ACC112 (cell line): ENCODE measurements at regions not wholly inside any gene's neighbourhood (a gene's known extent, or its start where the extent isn't known, plus 50 kb on each side); places are given as distances from the start of the nearest gene placed in this dataset.

Experiments
- H2AFZ ChIP-seq: fragments of 200-600 bp; sonication (generic); one replicate; pipeline ENCODE4 v1.6.0; 2017; ENCODE audit warnings: antibody characterized with exemption, low read length; ENCODE audit not compliant: unreplicated experiment
- H3K27ac ChIP-seq: fragments of 200-600 bp; sonication (generic); 2 replicates; pipeline ENCODE4 v1.5.1; 2014; ENCODE audit warnings: low read depth, mild to moderate bottlenecking, antibody characterized with exemption, low read length, moderate library complexity
- H3K27me3 ChIP-seq: fragments of 200-600 bp; sonication (generic); 2 replicates; pipeline ENCODE4 v1.6.1; 2014; ENCODE audit warnings: mild to moderate bottlenecking, antibody characterized with exemption, low read length, moderate library complexity, mixed read lengths; ENCODE audit not compliant: insufficient read depth
- H3K36me3 ChIP-seq: fragments of 200-600 bp; sonication (generic); 2 replicates; pipeline ENCODE4 v1.6.1; 2016; ENCODE audit warnings: mild to moderate bottlenecking, antibody characterized with exemption, low read length, moderate library complexity, mixed read lengths; ENCODE audit not compliant: insufficient read depth
- H3K4me1 ChIP-seq: fragments of 200-600 bp; sonication (generic); one replicate; pipeline ENCODE4 v1.6.1; 2016; ENCODE audit warnings: low read length, mixed read lengths; ENCODE audit not compliant: insufficient read depth, unreplicated experiment, control insufficient read depth
- H3K4me3 ChIP-seq: fragments of 200-600 bp; sonication (generic); 2 replicates; pipeline ENCODE4 v1.5.1; 2014; ENCODE audit warnings: mild to moderate bottlenecking, low read depth, low read length
- H3K79me2 ChIP-seq: fragments of 200-600 bp; sonication (generic); one replicate; pipeline ENCODE4 v1.6.0; 2016; ENCODE audit warnings: low read length; ENCODE audit not compliant: control insufficient read depth, unreplicated experiment, insufficient read depth

GRCh38 chr10:1972406-1972805 is 235.1 kb upstream of the ADARB2 start:
- Histone ChIP-seq H3K36me3 (no peaks in the 10 kb centered on the region), H3K27me3 (no peaks in the 10 kb centered on the region), H3K4me1 (no peaks in the 10 kb centered on the region), H3K4me3 (no peak overlapping the region), H3K27ac (no peak overlapping the region), H2AFZ (no peak overlapping the region), H3K79me2 (no peaks in the 10 kb centered on the region)

GRCh38 chr10:1968257-1969033 is 231.1 kb upstream of the ADARB2 start:
- no peaks in the 10 kb centered on the region for H3K4me1 ChIP-seq
- H3K79me2 ChIP-seq, result no peaks in the 10 kb centered on the region
- H2AFZ ChIP-seq, result no peak overlapping the region
- H3K27ac ChIP-seq, result no peak overlapping the region
- no peaks in the 10 kb centered on the region for H3K27me3 ChIP-seq
- H3K4me3 ChIP-seq, result no peak overlapping the region
- H3K36me3 ChIP-seq, result no peaks in the 10 kb centered on the region

- no peak overlapping the region for H3K27ac ChIP-seq
- H3K36me3 ChIP-seq, result no peaks in the 10 kb centered on the region
- H3K79me2 ChIP-seq, result no peaks in the 10 kb centered on the region
- no peaks in the 10 kb centered on the region for H3K4me1 ChIP-seq
- H3K4me3 ChIP-seq, result no peak overlapping the region
- H3K27me3 ChIP-seq, result no peaks in the 10 kb centered on the region
- H2AFZ ChIP-seq, result no peak overlapping the region
Observed at GRCh38 chr10:1966712-1967376, 229.5 kb upstream of the ADARB2 start.

GRCh38 chr10:1964476-1964875 is 227.2 kb upstream of the ADARB2 start:
- H3K4me3 ChIP-seq, result no peak overlapping the region
- H3K27ac ChIP-seq, result no peak overlapping the region
- H3K79me2 ChIP-seq, result no peaks in the 10 kb centered on the region
- H2AFZ ChIP-seq, result no peak overlapping the region
- no peaks in the 10 kb centered on the region for H3K27me3 ChIP-seq
- H3K4me1 ChIP-seq, result no peaks in the 10 kb centered on the region
- no peaks in the 10 kb centered on the region for H3K36me3 ChIP-seq

GRCh38 chr10:1963341-1963740 is 226.0 kb upstream of the ADARB2 start:
- Histone ChIP-seq H2AFZ (no peak overlapping the region), H3K27ac (no peak overlapping the region), H3K27me3 (no peaks in the 10 kb centered on the region), H3K36me3 (no peaks in the 10 kb centered on the region), H3K79me2 (no peaks in the 10 kb centered on the region), H3K4me3 (no peak overlapping the region), H3K4me1 (no peaks in the 10 kb centered on the region)

- H2AFZ ChIP-seq, result no peak overlapping the region
- no peaks in the 10 kb centered on the region for H3K36me3 ChIP-seq
- no peaks in the 10 kb centered on the region for H3K27me3 ChIP-seq
- H3K4me3 ChIP-seq, result no peak overlapping the region
- H3K4me1 ChIP-seq, result no peaks in the 10 kb centered on the region
- H3K27ac ChIP-seq, result no peak overlapping the region
- no peaks in the 10 kb centered on the region for H3K79me2 ChIP-seq
Observed at GRCh38 chr10:1961989-1962388, 224.7 kb upstream of the ADARB2 start.

- Histone ChIP-seq H3K79me2 (no peaks in the 10 kb centered on the region), H3K4me3 (no peak overlapping the region), H3K27me3 (no peaks in the 10 kb centered on the region), H3K36me3 (no peaks in the 10 kb centered on the region), H3K4me1 (no peaks in the 10 kb centered on the region), H2AFZ (no peak overlapping the region), H3K27ac (no peak overlapping the region)
Observed at GRCh38 chr10:1960982-1961381, 223.7 kb upstream of the ADARB2 start.

- Histone ChIP-seq H3K27ac (no peak overlapping the region), H3K4me3 (no peak overlapping the region), H3K27me3 (no peaks in the 10 kb centered on the region), H3K36me3 (no peaks in the 10 kb centered on the region), H2AFZ (no peak overlapping the region), H3K79me2 (no peaks in the 10 kb centered on the region), H3K4me1 (no peaks in the 10 kb centered on the region)
Observed at GRCh38 chr10:1957057-1957456, 219.7 kb upstream of the ADARB2 start.

GRCh38 chr10:1954300-1954699 is 217.0 kb upstream of the ADARB2 start:
- no peaks in the 10 kb centered on the region for H3K27me3 ChIP-seq
- no peaks in the 10 kb centered on the region for H3K4me1 ChIP-seq
- H3K79me2 ChIP-seq, result no peaks in the 10 kb centered on the region
- no peak overlapping the region for H2AFZ ChIP-seq
- H3K4me3 ChIP-seq, result no peak overlapping the region
- no peaks in the 10 kb centered on the region for H3K36me3 ChIP-seq
- no peak overlapping the region for H3K27ac ChIP-seq

GRCh38 chr10:1952126-1953095 is 215.1 kb upstream of the ADARB2 start:
- H2AFZ ChIP-seq, result no peak overlapping the region
- H3K36me3 ChIP-seq, result no peaks in the 10 kb centered on the region
- no peaks in the 10 kb centered on the region for H3K79me2 ChIP-seq
- H3K4me3 ChIP-seq, result no peak overlapping the region
- no peaks in the 10 kb centered on the region for H3K4me1 ChIP-seq
- H3K27ac ChIP-seq, result no peak overlapping the region
- no peaks in the 10 kb centered on the region for H3K27me3 ChIP-seq
